ENCODE measurements at regions not wholly inside any gene's neighbourhood (a gene's known extent, or its start where the extent isn't known, plus 50 kb on each side); places are given as distances from the start of the nearest gene placed in this dataset.

GRCh38 chr3:81394651-81395524, 366.6 kb downstream of the GBE1 start:
- FAIRE-seq (peak; percentile 79), DNase-seq (ENCODE audit: insufficient read length, low spot score) (peak; percentile 22)
- TF ChIP-seq CTCF (IDR thresholded peaks at IDR 0.05; ENCODE audit: insufficient read depth, missing control alignments), result no peak

- no peak for DNase-seq (ENCODE audit: insufficient read length, low spot score)
- no peak for TF ChIP-seq CTCF (IDR thresholded peaks at IDR 0.05; ENCODE audit: insufficient read depth, missing control alignments)
- FAIRE-seq, result no peak
Observed at GRCh38 chr3:81393251-81393650, 368.2 kb downstream of the GBE1 start.

GRCh38 chr3:81390796-81391195, 370.6 kb downstream of the GBE1 start:
- DNase-seq (ENCODE audit: insufficient read length, low spot score), result no peak
- FAIRE-seq, result no peak

GRCh38 chr3:81388191-81388590, 373.3 kb downstream of the GBE1 start:
- DNase-seq (ENCODE audit: insufficient read length, low spot score) (no peak), FAIRE-seq (no peak)
- no peak for TF ChIP-seq CTCF (IDR thresholded peaks at IDR 0.05; ENCODE audit: insufficient read depth, missing control alignments)

More at GRCh38 chr3:81390796-81391195, 370.6 kb downstream of the GBE1 start:
- no peak for TF ChIP-seq CTCF (IDR thresholded peaks at IDR 0.05; ENCODE audit: insufficient read depth, missing control alignments)

- no peak for FAIRE-seq
- TF ChIP-seq CTCF (IDR thresholded peaks at IDR 0.05; ENCODE audit: insufficient read depth, missing control alignments), result no peak
- no peak for DNase-seq (ENCODE audit: insufficient read length, low spot score)
Observed at GRCh38 chr3:81382470-81382869, 379.0 kb downstream of the GBE1 start.

GRCh38 chr3:81380234-81380633, 381.2 kb downstream of the GBE1 start:
- no peak for DNase-seq (ENCODE audit: insufficient read length, low spot score)
- no peak for FAIRE-seq
- TF ChIP-seq CTCF (IDR thresholded peaks at IDR 0.05; ENCODE audit: insufficient read depth, missing control alignments), result no peak
